HG03575 (cell line): ENCODE measurements at regions not wholly inside any gene's neighbourhood (a gene's known extent, or its start where the extent isn't known, plus 50 kb on each side); places are given as distances from the start of the nearest gene placed in this dataset.
"Not testable (repeated sequence)": the region's sequence is repeated elsewhere in the genome, so short reads cannot be mapped to it uniquely, and the experiment has no call there.

Experiments used
- ATAC-seq: cut with Tn5 transposase; IDR thresholded peaks from one replicate; pipeline ENCODE4 v1.9.1; 2021; ENCODE audit not compliant: unreplicated experiment, insufficient number of reproducible peaks, low FRiP score; ENCODE audit errors: extremely low read depth

- no peak for ATAC-seq
Measured at GRCh38 chr12:131434208-131435125, 276.4 kb upstream of the SFSWAP start.

- no peak for ATAC-seq
Measured at GRCh38 chr12:131436922-131437705, 273.8 kb upstream of the SFSWAP start.

GRCh38 chr12:131437706-131438492, 273.0 kb upstream of the SFSWAP start:
- ATAC-seq, result no peak

- not testable (repeated sequence) for ATAC-seq
Measured at GRCh38 chr12:131438493-131438835, 272.4 kb upstream of the SFSWAP start.

- ATAC-seq, result no peak
Measured at GRCh38 chr12:131438881-131439280, 272.0 kb upstream of the SFSWAP start.

- ATAC-seq, result not testable (repeated sequence)
Measured at GRCh38 chr12:131439752-131440151, 271.1 kb upstream of the SFSWAP start.

- not testable (repeated sequence) for ATAC-seq
Measured at GRCh38 chr12:131440209-131441059, 270.5 kb upstream of the SFSWAP start.

GRCh38 chr12:131441060-131441396, 269.9 kb upstream of the SFSWAP start:
- no peak for ATAC-seq

GRCh38 chr12:131441638-131442336, 269.1 kb upstream of the SFSWAP start:
- ATAC-seq, result no peak

GRCh38 chr12:131442337-131442918, 268.5 kb upstream of the SFSWAP start:
- no peak for ATAC-seq

GRCh38 chr12:131443019-131444000, 267.6 kb upstream of the SFSWAP start:
- no peak for ATAC-seq

GRCh38 chr12:131444220-131445164, 266.4 kb upstream of the SFSWAP start:
- no peak for ATAC-seq

GRCh38 chr12:131445184-131445774, 265.6 kb upstream of the SFSWAP start:
- no peak for ATAC-seq

- ATAC-seq, result no peak
Measured at GRCh38 chr12:131445795-131446194, 265.1 kb upstream of the SFSWAP start.

GRCh38 chr12:131447636-131448035, 263.3 kb upstream of the SFSWAP start:
- ATAC-seq, result not testable (repeated sequence)
